Superior temporal gyrus (tissue), 1 donor: ENCODE measurements at regions not wholly inside any gene's neighbourhood (a gene's known extent, or its start where the extent isn't known, plus 50 kb on each side); places are given as distances from the start of the nearest gene placed in this dataset.

ENCODE experiments used
- DNase-seq: peaks from one replicate; pipeline ENCODE4 v3.0.0-alpha.2; 2016; ENCODE audit errors: extremely low spot score

DNA sequence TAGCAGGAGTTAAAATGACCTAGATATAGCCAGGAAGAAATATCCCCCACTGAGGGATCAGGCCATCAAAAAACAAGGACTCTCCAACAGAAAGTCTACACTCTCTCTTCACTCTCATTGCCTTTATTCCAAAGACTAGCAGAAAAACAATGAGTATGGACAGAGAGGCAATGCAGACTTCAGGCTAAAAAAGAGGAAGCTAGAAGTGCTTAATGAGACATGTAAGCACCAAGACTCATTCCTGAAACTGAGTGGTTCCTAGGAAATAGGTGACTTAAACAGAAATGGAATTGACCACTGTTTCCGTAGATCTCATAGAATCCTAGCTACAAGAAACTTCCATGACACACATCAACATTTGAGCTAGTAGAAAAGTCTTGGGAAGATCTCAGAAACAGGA is 387.3 kb downstream of the KDM5D start:
- DNase-seq = no peak

GRCh38 chrY:19356735-19357134 is 387.8 kb downstream of the KDM5D start:
- DNase-seq = no peak

DNA sequence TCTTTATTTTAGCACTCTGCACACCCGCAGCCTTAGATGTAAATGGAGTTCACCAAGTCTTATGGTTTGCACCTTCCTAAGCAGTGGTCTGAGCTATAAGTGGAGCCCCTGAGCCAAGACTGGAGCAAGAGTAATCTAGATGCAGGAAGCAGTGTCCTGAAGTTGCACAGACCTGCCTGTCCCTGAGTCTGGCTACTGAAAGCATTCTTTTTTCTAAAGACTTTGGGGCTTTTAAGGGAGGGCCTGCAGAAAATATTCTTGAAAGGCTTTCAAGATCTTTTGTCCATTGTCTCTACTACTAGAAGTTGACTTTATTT is 389.7 kb downstream of the KDM5D start:
- DNase-seq = no peak

GRCh38 chrY:19354061-19354856 is 390.3 kb downstream of the KDM5D start:
- DNase-seq = no peak

- DNase-seq = no peak
These were observed 392.9 kb downstream of the KDM5D start for GRCh38 chrY:19351616-19352015.

GRCh38 chrY:19321701-19322100 is 422.8 kb downstream of the KDM5D start:
- DNase-seq = no peak

DNA sequence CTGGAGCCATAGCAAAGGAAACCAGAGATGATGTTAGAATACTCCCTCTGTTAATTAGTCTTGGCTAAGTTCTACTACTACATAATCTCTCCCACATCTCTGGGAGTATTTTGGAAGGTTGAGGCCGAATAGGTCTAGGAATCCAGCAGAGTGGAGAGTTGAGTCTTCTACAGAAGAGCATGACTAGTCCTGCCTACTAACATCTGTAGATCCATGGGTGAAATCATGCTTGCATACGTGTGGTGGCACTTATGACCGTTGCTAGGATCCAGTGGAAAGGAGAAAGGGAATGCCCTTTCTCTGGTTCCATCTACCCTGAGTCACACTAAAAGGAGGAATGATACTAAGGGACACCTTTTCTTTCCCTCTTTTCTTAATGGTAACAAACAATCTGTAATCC is 425.4 kb downstream of the KDM5D start:
- DNase-seq = no peak

- DNase-seq = no peak
These were observed 427.1 kb downstream of the KDM5D start for GRCh38 chrY:19317271-19317987.

DNA sequence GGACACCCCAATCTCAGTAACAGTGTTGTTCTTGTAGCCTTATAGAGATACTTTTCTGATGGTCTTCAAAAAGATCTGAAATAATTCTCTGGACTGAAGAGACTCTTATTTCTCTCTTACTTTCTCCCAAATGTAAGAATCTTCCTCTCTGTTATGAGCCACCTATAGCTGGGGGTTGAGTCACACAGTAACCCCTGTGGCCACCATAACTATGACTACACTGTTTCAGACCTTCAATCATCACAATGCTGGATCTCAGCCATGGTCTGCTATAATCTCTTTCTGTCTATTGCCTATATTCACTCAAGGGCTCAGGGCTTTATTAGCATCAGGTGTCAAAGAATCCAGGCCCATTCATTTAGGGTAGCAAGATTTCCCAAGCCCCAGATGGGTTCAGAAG is 436.9 kb downstream of the KDM5D start:
- no peak for DNase-seq

- DNase-seq = no peak
These were observed 441.4 kb downstream of the KDM5D start for GRCh38 chrY:19303136-19303535.

- DNase-seq = no peak
These were observed 453.6 kb downstream of the KDM5D start for GRCh38 chrY:19290925-19291324.

DNA sequence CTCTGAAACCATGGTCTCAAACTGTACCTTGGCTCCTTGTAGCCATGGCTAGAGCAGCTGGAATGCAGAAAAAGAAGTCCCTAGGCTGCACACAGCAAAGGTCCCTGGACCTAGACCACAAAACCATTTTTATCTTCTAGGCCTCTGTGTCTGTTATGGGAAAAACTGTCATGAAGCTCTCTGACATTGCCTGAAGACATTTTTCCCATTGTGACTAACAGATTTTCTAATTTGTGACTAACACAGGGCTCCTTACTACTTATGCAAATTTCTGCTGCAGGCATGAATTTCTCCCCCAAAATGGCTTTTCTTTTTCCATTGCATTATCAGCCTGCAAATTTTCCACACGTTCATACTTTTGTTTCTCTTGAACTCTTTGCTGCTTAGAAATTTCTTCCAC is 470.4 kb downstream of the KDM5D start:
- no peak for DNase-seq

DNA sequence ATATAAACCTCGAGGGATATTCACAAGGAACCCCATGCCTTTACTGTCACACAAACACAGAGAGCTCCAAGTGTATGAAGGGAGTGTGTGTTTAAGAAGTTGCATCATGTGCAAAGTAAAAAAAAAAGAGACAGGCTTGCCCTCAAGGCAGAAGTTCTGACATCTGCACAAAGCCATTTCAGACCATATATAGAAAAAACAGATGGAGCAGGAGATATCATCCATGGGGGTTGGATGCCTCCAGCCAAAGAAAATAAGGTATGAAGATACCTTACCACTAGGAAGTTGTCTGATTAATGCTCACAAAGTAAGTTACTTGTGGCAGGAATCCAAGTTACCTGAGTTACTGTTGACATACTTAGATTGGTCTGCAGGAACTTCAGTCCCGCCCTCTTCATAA is 476.2 kb downstream of the KDM5D start:
- no peak for DNase-seq

- DNase-seq = no peak
These were observed 479.1 kb downstream of the KDM5D start for GRCh38 chrY:19265404-19265803.

DNA sequence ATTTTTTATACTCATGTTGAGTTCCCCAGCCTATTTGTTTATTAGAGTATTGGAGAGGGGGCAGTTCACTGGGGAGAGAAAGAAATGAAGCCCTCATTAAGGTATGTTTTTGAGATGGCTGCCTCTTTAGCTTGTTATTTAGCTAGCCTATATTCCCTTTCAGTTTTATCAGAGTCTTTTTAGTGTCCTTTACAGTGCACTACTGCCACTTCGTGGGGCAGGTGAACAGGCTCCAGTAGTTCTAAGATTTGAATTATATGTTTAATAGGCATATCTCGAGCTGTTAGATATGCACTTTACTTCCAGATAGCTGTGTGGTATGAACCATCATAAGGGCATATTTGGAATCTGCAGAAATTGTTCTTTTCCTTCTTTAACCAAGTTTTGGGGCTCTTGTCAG is 482.2 kb downstream of the KDM5D start:
- no peak for DNase-seq

- no peak for DNase-seq
These were observed 458.9 kb upstream of the HSFY2 start for GRCh38 chrY:19232276-19232994.

GRCh38 chrY:19220784-19221183 is 447.2 kb upstream of the HSFY2 start:
- DNase-seq = no peak

DNA sequence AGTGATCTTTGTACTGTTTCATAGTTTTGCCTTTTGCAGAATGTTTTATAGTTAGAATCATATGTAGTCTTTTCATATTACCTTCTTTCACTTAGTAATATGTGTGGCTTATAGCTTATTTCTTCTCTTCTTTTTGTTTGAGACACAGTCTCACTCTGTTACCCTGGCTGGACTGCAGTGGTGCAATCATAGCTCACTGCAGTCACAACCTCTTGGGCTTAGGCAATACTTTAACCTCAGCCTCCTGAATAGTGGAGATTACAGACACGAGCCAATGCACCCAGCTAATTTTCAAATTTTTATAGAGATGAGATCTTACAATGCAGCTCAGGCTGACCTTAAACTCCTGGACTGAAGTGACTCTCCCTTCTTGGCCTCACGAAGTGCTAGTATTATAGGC is 435.4 kb upstream of the HSFY2 start:
- DNase-seq = no peak

DNA sequence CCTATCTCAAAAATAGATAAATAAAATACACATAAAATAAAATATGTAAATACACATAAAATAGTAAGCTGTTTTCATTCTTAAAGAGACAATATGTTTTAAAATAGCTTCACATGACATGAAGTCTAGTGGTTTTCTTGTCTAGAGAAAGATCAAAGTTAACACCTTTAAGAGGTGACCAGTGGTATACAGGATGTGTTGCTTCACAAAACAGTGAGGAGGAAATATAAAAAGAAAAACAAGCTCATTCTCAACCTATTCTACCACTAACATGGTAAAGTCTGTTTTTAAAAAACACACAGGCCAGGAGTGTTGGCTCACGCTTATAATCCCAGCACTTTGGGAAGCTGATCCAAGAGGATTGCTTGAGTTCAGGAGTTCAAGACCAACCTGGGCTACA is 433.5 kb upstream of the HSFY2 start:
- no peak for DNase-seq

DNA sequence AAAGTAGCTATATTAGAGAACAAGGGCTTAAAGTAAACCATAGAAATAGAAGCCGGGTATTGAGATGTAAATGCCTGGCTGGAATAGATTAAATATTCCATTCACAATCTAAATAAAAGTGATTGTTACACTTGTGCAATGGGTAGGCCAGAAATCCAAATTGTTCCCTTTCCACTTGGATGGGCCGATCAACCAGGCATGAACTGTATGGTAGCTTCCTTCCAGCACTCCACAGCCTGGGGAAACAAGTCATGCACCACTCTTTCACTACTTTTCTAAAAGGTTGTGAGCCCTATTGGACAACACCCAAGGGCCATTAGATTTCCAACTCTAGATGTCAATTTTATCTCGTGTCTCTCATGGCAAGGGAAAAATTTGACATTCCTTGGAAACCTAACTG is 407.3 kb upstream of the HSFY2 start:
- no peak for DNase-seq

DNA sequence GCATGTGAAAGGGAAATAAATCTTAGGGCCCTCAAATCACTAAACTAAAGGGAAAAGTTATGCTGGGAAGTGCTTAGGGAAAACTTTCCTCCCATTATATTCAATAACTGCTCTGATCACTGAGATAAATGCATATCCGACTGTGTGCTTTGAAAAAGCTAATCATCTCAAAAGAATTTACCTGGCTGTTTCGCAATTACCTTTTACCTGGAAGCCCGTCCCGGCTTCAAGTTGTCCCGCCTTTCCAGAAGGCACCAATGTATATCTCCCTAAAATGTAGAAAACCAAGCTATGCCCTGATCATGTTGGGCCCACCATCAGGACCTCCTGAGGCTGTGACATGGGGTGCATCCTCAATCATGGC is 394.6 kb upstream of the HSFY2 start:
- DNase-seq = no peak

DNA sequence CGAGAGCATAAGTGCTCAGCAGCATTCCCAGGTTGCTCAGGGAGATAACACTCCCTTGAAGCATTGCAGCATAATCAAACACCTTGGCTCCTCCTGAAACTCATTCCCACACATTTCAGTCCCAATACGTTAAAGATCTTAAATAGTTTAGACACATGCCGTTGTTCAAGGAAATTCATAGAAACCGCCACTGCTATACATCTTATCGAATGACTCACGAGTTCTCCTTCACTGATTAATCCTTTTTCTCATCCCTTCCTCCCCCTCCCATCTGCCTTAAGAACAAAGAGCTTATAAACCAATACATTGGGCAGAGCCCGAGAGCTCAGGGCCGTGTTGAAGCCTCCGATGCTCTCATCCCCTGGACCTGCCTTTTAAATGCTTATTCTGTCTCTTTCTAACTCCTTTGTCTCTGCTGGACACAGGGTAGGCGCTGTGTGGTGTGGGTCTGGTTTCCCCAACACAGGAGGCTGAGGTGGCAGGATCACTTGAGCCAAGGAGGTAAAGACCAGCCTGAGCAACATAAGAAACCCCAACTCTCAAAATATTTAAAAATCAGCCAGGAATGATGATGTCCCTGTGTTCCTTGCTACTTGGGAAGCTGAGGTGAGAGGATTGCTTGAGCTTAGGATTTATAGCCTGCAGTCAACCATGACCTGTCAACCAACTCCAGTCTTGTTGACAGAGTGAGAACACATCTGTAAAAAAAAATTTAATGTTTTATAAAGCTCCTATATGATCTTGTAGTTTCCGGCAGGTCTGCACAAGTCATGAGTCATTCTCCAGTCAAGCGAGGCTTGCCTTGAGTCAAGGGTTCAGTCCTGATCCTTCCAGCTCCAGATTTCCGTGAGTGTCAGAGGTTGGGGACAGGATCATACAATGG is 394.0 kb upstream of the HSFY2 start:
- no peak for DNase-seq
